Midbrain (tissue), 1 donor: ENCODE measurements at regions not wholly inside any gene's neighbourhood (a gene's known extent, or its start where the extent isn't known, plus 50 kb on each side); places are given as distances from the start of the nearest gene placed in this dataset.
"Not testable (repeated sequence)": the region's sequence is repeated elsewhere in the genome, so short reads cannot be mapped to it uniquely, and the experiment has no call there.

Experiments
- DNase-seq: peaks from one replicate; lab custom pipeline; 2025; lab: John Stamatoyannopoulos, UW

GRCh38 chr10:64416011-64416410 is 894.8 kb downstream of the REEP3 start:
- DNase-seq = no peak

GRCh38 chr10:64419461-64419860 is 898.3 kb downstream of the REEP3 start:
- DNase-seq = no peak

GRCh38 chr10:64426745-64427144 is 905.5 kb downstream of the REEP3 start:
- DNase-seq = no peak

GRCh38 chr10:64430690-64431323 is 909.6 kb downstream of the REEP3 start:
- peak; percentile 66 for DNase-seq

GRCh38 chr10:64441872-64442271 is 920.7 kb downstream of the REEP3 start:
- not testable (repeated sequence) for DNase-seq

- DNase-seq = no peak
These were observed 923.0 kb downstream of the REEP3 start for GRCh38 chr10:64444163-64444562.

- no peak for DNase-seq
These were observed 923.4 kb downstream of the REEP3 start for GRCh38 chr10:64444564-64444963.

GRCh38 chr10:64449603-64450002 is 928.4 kb downstream of the REEP3 start:
- DNase-seq = no peak

GRCh38 chr10:64450312-64450711 is 929.1 kb downstream of the REEP3 start:
- no peak for DNase-seq

GRCh38 chr10:64454962-64455361 is 933.8 kb downstream of the REEP3 start:
- DNase-seq = no peak

- no peak for DNase-seq
These were observed 937.1 kb downstream of the REEP3 start for GRCh38 chr10:64458306-64458705.

- no peak for DNase-seq
These were observed 942.2 kb downstream of the REEP3 start for GRCh38 chr10:64463406-64463805.

GRCh38 chr10:64465653-64466052 is 944.5 kb downstream of the REEP3 start:
- DNase-seq = no peak

GRCh38 chr10:64468219-64468618 is 947.0 kb downstream of the REEP3 start:
- DNase-seq = no peak

- DNase-seq = no peak
These were observed 955.3 kb downstream of the REEP3 start for GRCh38 chr10:64476506-64476905.

GRCh38 chr10:64477791-64478190 is 956.6 kb downstream of the REEP3 start:
- no peak for DNase-seq

- DNase-seq = no peak
These were observed 963.7 kb downstream of the REEP3 start for GRCh38 chr10:64484811-64485330.

GRCh38 chr10:64486149-64486548 is 964.9 kb downstream of the REEP3 start:
- no peak for DNase-seq

- DNase-seq = no peak
These were observed 965.7 kb downstream of the REEP3 start for GRCh38 chr10:64486901-64487300.

GRCh38 chr10:64494901-64495300 is 973.7 kb downstream of the REEP3 start:
- DNase-seq = no peak

- DNase-seq = no peak
These were observed 976.1 kb downstream of the REEP3 start for GRCh38 chr10:64497306-64497705.

GRCh38 chr10:64501807-64502206 is 980.6 kb downstream of the REEP3 start:
- DNase-seq = no peak

GRCh38 chr10:64502936-64503335 is 981.7 kb downstream of the REEP3 start:
- DNase-seq = no peak

- DNase-seq = peak; percentile 62
These were observed 982.2 kb downstream of the REEP3 start for GRCh38 chr10:64503429-64503828.
